Activated effector memory CD4-positive, alpha-beta T cell treated with anti-CD3 and anti-CD28 coated beads, Interleukin-2, amount 50 U/mL, for 16 hours (primary cell): ENCODE measurements at regions not wholly inside any gene's neighbourhood (a gene's known extent, or its start where the extent isn't known, plus 50 kb on each side); places are given as distances from the start of the nearest gene placed in this dataset.

Experiments
- DNase-seq: peaks from one replicate; pipeline ENCODE4 v3.0.0-alpha.2; 2020

- no peak for DNase-seq
These were observed 163.8 kb upstream of the KLF14 start for GRCh38 chr7:130897515-130898419.

- DNase-seq = no peak
These were observed 165.1 kb upstream of the KLF14 start for GRCh38 chr7:130899071-130899560.

- DNase-seq = no peak
These were observed 165.8 kb upstream of the KLF14 start for GRCh38 chr7:130899638-130900401.

GRCh38 chr7:130900471-130901076, 166.6 kb upstream of the KLF14 start:
- no peak for DNase-seq

- DNase-seq = no peak
These were observed 167.3 kb upstream of the KLF14 start for GRCh38 chr7:130901209-130901783.

- DNase-seq = no peak
These were observed 168.8 kb upstream of the KLF14 start for GRCh38 chr7:130902755-130903357.

- no peak for DNase-seq
These were observed 169.5 kb upstream of the KLF14 start for GRCh38 chr7:130903358-130903974.

GRCh38 chr7:130904031-130904757, 170.2 kb upstream of the KLF14 start:
- DNase-seq = no peak

GRCh38 chr7:130904792-130905191, 170.8 kb upstream of the KLF14 start:
- DNase-seq = no peak

- no peak for DNase-seq
These were observed 172.6 kb upstream of the KLF14 start for GRCh38 chr7:130906575-130906974.

GRCh38 chr7:130907439-130907838, 173.4 kb upstream of the KLF14 start:
- no peak for DNase-seq

GRCh38 chr7:130908345-130909160, 174.5 kb upstream of the KLF14 start:
- DNase-seq = no peak

GRCh38 chr7:130909161-130909836, 175.3 kb upstream of the KLF14 start:
- no peak for DNase-seq

- DNase-seq = no peak
These were observed 176.1 kb upstream of the KLF14 start for GRCh38 chr7:130909881-130910672.

GRCh38 chr7:130910949-130911944, 177.2 kb upstream of the KLF14 start:
- DNase-seq = no peak

GRCh38 chr7:130912082-130912861, 178.3 kb upstream of the KLF14 start:
- DNase-seq = no peak
